ENCODE measurements at regions not wholly inside any gene's neighbourhood (a gene's known extent, or its start where the extent isn't known, plus 50 kb on each side); places are given as distances from the start of the nearest gene placed in this dataset.

DNA sequence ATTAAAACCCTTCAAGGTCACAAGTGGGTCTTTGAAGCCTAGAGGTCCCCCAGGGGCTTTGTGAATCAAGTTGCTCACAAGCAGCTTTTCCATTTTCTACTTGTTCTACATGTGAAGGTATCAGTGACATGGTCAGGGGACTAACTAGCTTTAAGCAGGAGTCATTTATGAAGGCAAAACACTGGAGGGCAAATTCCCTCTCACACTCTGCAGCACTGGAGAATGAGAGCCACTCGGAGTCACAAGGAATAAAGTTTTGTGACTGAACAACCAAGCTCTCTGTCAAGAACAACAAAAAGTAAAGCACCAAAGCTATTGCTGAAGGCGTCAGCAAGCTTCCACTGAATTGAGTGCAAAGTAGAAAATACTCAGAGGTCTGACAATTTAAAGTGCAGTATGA is 609.0 kb downstream of the EDEM1 start:
- DNase-seq (ENCODE audit: low read depth in 4 of 4, low spot score in 1 of 4), result no peak

DNA sequence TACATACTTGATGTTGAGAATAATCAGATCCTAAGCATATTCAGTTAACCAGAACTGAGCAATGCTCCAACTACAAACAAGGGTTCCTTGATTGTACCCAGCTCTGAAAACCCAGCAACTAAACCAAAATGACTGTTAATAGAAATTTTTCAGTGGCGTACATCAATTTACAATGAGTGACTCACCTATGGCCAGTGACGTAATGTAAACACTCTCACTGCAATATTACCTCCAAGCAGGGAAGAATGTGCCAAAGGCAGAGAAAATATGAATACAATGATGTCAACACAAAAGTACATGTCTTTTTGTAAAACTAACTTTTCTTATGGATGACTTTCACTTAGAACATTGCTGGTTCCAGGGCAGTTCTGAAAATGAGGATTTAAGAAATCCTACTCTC is 611.3 kb downstream of the EDEM1 start:
- no peak for DNase-seq (ENCODE audit: low read depth in 4 of 4, low spot score in 1 of 4)

DNA sequence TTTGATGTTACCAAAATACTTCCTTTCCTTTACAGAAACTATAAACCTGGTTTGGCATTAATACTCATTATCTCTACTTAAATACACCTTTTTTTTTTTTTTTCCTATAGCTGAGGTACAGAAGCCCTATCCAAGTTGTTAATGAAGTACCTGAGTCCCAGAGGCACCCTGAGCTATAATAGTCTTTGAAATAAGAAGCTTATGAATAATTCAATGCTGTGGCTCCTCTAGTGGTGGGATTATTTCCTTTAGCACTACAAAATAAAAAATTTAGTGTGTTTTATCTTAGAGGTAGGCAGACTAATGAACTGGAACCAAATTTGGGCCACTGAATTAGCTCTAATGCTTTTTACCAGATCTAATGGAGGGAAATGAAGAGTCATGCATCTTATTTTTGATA is 611.9 kb downstream of the EDEM1 start:
- DNase-seq (ENCODE audit: low read depth in 4 of 4, low spot score in 1 of 4), result no peak

DNA sequence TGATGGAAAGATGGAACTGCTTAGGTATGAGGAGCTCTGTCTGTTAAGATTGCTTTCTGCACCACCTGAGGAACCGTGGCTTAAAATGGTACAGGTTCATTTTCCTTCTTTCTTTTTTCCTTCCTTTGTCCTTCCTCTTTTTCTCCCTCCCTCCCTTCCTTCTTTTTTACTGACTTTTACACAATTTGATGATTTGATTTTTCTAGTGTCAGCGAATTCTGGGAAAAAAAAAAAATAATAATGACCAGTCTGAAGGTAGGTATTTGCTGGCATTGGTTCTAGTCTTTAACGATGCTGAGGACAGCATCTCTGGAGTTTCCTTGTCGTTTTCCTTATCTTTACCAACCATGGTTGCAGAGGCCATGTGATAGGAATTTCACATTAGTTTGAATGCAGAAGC is 613.5 kb downstream of the EDEM1 start:
- DNase-seq (ENCODE audit: low read depth in 4 of 4, low spot score in 1 of 4), result no peak

DNA sequence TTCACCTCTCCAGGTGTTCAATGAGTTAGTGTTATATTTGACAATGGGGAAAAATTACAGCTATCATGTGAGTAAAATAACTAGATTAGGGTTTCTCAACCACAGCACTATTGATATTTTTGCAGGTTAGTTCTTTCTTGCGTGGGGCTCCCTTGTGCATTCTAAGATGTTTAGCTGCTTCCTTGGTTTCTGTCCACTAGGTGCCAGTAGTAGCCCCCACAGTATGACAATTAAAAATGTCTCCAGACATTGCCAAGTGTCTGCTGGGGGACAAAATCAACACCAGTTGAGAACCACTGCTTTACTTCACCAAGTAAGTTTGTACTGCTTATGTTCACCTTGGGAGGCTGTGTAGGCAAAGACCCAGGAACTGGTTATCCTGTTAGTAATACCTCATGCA is 618.7 kb downstream of the EDEM1 start:
- no peak for DNase-seq (ENCODE audit: low read depth in 4 of 4, low spot score in 1 of 4)

DNA sequence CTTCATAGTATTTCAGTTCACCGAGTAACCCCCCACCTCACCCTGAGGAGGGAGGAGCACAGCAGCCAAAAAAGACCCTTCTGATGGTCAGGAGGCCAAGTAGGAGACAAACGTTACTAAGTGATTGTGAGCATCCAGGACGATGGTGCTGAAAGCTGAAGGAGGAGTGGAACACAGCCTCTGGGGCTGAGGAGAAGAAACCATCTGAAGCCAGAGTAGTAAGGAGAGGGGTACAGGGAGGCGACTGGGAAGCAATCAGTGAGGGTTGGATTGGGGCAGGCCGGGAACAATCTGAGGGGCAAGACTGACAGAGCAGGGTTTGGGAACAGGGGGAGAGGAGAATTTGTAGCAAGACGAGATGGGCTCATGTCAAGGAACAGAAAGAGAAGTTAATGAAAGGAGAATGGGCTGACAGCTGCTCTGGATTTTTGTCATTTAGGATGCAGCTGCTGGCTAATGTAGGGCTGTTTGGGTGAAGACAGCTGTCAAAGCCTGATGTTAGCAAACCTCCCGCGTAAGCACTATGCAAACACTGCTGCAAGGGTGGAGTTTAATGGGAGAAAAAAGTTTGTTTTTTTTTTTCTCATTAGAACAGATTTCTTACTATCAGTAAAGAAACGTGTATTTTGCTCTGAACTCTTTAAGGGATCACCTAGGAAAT is 622.2 kb downstream of the EDEM1 start:
- DNase-seq (ENCODE audit: low read depth in 4 of 4, low spot score in 1 of 4), result no peak

DNA sequence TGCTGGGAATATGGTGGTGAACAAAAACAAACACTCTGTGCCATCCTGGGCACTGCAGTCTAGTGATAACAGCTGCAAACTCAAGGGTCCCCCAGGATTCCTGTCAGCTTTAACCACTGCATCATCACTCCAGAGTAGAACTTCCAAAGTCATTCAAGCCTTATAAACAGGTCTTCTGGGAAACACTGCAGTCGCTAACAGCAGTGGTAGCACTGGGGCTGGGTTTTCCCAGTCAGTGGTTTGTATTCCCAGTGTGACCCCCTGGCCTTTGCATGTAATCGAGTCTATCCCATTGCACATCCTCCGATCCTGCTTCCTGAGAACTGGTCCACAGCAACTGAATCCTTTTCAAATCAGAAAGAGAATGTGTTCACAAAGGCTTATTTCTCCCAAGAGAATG is 623.5 kb downstream of the EDEM1 start:
- DNase-seq (ENCODE audit: low read depth in 4 of 4, low spot score in 1 of 4), result no peak

DNA sequence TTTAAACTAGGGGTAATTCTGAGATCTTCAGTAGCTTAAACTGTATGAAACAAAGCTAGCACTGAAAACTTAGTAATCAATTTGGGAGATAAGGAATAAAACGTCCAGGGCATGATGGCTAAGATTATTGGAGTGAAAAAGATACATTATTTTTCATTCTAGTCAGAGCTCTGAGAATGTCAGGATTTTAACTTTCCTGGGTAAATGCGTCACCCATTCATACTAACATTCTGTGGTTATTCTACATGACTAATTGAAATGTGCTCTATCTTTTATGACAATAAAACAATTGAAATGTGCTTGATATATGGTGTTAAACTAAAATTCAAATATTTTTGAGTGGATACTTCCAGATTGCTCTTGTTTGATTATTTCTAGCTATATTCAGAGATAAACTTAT is 626.0 kb downstream of the EDEM1 start:
- no peak for DNase-seq (ENCODE audit: low read depth in 4 of 4, low spot score in 1 of 4)

DNA sequence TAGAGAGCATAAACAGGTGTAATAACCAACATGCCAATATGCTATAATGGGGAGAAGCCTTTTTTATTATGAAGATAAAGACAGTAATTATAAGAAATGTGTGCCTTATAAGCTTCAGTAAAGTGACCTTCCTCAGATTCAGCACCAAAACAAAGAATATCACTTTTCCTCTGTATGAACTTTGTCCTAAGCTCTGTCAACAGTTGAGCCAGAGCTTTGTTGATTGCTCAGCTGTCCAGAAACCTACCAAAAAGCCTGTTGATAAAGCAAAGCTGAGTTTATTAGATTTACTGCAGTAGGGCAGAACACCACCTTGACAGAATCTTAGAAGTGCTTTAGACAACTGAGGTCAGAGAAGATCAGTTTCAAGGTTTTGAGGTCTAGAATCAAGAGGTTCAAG is 635.3 kb downstream of the EDEM1 start:
- DNase-seq (ENCODE audit: low read depth in 4 of 4, low spot score in 1 of 4), result no peak

DNA sequence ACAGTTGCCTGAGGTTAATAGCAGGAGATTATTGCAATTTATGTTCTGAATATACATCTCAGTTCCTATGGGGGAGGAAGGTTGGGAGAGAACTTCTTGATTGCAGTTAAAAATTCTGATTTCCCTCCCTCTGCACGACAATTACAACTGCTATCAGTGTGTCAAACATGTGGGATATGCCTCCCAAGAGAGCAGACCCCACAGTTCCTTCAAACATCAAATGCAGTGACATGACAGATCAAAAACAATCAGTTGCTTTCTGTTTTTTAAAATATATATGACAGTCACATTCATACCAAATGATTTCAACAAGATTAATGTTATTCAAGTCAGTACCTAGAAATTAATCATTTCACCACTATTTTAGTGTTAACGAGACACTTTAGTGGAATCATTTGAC is 639.0 kb downstream of the EDEM1 start:
- no peak for DNase-seq (ENCODE audit: low read depth in 4 of 4, low spot score in 1 of 4)

DNA sequence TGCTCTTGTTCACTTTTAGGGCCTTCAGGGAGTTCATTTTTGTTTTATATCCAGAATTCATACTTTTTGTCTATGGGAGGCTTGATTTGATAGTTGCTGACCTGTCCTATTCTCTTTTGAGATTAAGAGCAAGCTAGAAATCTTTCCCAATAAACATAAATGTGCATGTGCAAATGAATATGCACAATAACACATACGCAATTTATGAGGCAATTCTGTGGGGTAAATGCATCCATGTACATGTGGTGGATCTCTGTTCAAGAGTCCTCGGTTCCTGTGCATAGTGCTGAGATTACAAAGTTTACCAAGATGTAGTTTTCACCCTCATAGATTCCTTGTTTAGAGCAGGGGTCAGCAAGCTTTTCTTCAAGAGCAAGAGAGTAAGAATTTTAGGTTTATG is 640.7 kb downstream of the EDEM1 start:
- DNase-seq (ENCODE audit: low read depth in 4 of 4, low spot score in 1 of 4), result no peak

DNA sequence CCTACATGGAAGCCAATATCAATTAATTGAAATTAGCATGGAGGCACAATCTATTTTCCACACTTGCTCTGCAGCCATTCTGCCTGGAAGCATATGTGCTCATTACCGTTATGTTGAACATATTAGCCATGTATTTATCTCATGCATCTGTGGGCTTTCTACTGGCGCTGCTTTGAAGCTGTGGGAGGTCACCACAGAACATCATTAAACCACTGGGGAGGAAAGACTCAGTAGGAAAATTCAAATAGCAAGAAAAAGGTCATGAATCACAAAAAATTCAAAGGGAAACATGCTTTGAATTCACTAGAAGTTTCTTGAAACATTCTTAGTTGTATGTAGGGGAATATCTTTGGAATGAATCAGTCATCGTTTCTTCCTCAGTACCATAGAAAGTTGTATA is 652.5 kb downstream of the EDEM1 start:
- DNase-seq (ENCODE audit: low read depth in 4 of 4, low spot score in 1 of 4), result no peak

DNA sequence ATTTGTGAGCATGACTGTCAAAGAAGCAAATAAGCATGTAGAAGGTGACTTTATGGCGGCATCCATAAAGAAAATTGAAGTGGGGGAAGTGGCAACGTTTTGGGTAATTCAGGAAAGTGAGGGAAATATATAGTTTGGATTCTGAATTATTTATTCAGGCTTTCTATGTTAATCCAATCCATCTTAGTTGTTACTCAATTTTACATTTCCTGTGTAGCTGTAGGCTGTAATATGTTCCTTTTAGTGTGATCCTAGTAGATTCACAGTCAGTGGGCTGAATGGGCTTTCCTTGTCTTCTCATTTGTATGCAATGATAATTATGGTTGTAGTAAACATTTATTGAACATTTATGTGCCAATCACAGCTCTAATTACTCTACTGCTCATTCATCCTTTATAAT is 654.1 kb downstream of the EDEM1 start:
- no peak for DNase-seq (ENCODE audit: low read depth in 4 of 4, low spot score in 1 of 4)

DNA sequence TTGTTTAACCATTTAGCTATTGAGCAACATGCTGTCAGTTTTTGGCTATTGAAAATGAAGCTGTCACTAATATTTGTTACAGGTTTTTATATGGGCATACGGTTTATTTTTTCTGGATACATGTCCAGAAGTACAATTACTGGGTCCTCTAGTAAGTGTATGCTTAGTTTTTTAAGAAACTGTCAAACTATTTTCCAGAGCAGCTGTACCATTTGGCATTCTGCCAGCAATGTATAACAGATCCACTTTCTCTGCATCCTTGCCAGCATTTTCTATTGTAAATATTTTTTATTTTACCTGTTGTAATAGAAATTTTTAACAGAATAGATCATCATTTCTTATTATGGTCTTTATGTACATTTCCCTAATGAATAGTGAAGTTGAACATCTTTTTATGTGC is 658.8 kb downstream of the EDEM1 start:
- DNase-seq (ENCODE audit: low read depth in 4 of 4, low spot score in 1 of 4), result no peak

DNA sequence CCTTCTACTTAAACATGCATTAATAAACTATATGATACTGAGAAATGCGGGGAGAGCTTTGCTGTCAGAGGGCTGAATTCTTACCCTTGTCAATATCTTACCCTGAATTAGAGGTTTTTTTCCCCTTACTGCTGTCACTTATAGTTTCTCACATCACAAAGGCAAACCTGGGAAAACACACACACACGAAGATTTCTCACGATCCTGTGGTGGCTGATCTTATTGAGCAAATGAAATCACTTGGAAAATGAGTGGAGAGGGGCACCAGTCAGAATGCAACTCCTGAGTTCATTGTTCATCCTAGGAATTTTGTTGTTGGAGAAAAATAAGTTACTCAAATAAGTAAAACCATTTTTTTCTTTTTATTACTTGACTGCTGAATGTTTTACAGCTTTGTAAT is 673.6 kb downstream of the EDEM1 start:
- no peak for DNase-seq (ENCODE audit: low read depth in 4 of 4, low spot score in 1 of 4)

DNA sequence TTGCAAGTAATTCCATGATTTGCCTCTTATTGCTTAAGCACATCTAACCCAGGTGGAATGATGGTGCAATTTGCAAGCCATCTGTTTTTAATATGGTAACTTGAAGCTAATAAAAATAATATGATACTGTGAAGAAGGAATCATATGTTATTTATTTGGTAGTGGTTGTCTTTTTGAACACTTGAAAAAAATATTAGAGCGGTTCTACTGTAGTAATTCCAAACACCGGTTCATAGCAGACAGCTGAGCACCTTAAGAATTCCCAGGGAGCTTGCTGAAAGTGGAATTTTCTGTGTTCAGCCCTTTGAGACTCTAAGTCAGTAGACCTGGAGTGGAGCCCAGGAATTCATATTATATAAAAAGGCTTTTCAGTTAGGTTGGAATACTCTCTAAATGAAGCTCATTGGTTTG is 687.4 kb downstream of the EDEM1 start:
- no peak for DNase-seq (ENCODE audit: low read depth in 4 of 4, low spot score in 1 of 4)

DNA sequence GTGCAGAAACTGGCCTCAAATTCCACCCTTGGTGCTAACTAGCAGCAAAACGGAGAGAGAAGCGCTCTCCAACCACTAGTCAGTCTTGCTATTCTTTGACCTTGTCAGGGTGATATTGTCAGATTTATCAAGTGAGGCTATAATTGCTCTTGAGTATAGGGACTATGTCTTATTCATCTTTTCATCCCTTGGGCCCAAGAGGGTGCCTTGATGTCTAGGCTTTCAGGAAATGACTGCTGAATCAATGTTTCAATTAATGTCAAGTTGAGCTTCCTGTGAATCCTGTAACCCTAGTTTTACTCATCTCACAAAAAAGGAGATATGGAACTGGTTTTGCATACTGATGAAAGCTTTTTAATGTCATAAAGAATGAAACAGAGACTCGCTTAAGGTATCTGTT is 701.3 kb downstream of the EDEM1 start:
- DNase-seq (ENCODE audit: low read depth in 4 of 4, low spot score in 1 of 4), result no peak

DNA sequence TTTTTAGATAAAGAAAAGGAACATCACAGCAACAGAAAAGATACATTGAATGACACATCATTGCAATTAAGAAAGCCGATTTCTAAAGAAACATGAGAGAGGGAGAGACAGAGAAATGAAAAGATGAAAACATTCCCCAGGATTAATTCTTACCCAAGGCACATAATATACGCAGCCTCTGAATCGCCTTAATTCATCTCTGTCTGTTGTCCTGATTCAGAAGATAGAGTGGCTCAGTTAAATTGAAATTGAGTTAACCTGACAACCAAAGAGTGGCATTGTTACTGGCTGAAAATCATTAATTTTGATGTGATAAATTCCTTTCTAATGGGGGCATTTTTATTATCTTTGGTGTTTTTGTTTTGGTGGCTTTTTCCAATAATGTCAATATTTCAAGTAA is 701.9 kb downstream of the EDEM1 start:
- no peak for DNase-seq (ENCODE audit: low read depth in 4 of 4, low spot score in 1 of 4)

DNA sequence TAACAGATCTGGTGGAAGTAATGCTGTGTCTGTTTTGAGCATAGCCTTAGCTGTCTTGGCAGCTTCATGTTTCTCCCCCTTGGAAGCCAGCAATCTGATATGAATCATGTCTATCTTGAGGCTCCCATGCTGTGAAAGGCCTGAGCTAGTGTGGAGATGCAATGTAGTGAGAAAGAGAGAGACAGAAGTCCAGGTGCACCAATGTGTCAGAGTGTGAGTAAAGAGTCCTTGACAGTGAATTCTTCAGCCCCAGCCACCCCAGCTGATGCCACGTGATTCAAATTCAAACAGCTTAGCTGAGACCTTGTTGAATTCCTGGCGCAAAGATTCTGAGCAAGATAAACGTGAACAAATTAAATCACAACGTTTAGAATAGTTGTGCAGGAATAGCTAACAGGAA is 704.2 kb downstream of the EDEM1 start:
- no peak for DNase-seq (ENCODE audit: low read depth in 4 of 4, low spot score in 1 of 4)

DNA sequence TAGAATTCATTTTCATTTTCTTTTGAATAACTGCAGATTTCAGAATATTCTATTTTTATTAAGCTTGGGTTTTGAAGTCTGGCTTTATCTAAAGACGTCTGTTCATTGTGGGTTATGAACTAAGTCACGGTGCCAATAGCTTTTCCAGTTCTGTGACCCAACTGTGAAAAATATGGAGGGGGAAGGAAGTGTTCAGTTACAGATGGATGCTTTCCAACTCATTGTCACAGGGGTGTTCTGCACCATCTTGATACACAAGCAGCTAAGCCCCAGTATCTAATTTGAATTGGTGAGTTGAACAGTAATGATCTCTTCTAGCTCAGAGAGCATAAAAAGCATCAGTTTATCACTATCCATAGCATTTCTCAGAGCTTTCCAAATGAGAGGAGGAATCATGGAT is 710.6 kb downstream of the EDEM1 start:
- no peak for DNase-seq (ENCODE audit: low read depth in 4 of 4, low spot score in 1 of 4)

DNA sequence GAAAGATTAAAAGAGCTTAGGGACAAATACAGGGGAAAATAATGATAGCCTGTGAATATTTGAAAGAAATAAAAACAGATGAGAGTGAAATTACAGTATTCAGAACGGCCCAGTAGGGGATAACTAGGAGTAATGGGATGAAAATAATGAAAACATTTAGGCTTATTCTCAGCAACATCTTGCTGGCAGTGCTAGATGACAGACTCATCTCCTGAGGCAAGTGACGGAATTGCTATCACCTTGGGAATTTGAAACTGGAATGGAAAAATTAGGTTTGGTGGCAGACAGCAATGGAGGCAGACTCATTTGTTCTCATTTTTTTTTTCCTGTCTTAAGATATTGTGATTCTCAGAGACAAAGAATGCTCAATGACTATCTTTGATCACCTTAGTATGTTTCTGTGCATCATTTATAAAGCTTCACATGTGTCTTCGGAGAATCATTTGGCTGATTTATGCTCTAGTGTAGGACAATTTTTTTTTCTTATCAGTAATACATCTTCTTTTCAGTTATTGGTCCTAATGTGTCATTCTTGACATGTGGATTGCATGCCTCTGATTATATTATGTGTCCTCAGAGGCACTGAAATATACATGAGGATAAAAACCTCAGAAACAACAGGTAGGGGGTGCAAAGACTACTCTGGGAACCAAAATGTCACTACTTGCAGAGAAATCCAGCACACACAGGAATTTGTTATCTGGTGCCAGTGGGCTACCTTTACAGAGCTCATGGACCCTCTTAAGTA is 711.7 kb downstream of the EDEM1 start:
- DNase-seq (ENCODE audit: low read depth in 4 of 4, low spot score in 1 of 4), result no peak

DNA sequence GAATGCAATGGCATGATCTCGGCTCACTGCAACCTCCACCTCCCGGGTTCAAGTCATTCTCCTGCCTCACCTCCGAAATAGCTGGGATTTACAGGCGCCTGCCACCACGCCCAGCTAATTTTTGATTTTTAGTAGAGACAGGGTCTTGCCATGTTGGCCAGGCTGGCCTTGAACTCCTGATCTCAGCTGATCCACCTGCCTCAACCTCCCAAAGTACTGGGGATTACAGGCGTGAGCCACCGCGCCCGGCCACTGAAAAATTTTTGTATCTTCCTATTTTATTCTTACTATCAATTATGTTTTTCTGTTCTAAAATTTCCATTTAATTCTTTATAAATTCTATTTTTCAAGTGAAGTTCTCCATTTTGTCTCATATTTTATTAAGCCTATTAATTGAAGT is 730.4 kb downstream of the EDEM1 start:
- DNase-seq (ENCODE audit: low read depth in 4 of 4, low spot score in 1 of 4), result no peak

DNA sequence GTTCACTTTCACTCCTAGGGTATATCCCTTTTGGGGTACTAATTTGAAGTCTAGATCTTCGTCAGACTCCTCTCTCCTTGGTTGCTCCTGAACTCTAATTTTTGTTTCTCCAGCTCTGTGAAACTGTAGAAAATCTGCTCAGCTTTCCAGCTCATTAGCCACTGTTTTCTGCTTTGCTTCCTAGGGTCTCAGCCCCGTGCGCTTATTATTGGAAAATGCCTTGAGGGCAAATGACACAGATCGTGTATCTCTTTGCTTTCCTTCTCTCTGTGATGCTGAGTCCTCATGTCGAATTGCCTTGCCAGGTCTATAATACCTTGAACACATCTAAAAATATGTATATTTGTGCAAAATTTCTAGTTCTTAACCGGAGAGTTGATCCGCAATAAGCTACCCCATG is 731.1 kb downstream of the EDEM1 start:
- no peak for DNase-seq (ENCODE audit: low read depth in 4 of 4, low spot score in 1 of 4)
